ENCODE measurements at regions not wholly inside any gene's neighbourhood (a gene's known extent, or its start where the extent isn't known, plus 50 kb on each side); places are given as distances from the start of the nearest gene placed in this dataset.

DNA sequence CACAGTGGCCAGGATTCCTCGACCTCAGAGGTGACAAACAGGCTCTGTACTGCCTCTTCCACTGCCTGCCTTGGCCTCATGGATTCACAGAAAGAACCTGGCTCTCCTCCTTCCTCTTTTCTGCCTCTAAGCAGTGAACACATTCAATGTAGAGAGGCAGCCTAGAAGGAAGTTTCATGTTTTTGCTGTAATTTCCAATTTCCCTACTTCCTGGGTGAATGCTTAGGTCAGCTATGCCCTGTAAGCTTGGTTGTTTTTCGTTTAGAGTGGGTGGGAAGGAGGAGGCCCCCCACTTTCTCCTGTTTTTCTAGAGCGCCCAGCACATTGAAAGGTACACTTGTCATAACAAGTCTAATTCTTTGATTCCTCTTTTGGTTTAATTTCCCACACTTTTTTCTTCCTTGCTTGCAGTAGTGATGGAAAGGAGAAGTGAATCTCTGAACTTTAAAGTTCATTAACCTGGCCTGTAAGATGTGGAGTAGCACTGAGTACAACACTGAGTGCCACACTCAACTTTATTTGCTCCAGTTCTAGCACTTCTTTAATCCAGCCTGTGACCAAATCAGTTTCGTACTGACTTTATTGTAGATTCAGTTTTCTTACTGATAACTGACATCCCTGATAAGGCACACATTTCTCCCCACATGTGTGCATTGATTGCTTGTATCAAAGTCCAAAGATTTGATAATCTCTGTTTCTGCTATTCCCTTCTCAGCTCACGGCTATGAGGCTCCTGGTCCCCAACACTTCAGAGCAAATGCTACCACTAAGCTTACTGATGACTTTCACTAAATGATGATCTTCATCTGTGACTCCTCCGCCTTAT, 100.0 kb upstream of the MAN1A1 start (continued):
- TF ChIP-seq EP300 (IDR thresholded peaks at IDR 0.05; ENCODE audit: borderline replicate concordance in 1 of 2, low read depth in 1 of 2, low read length in 1 of 2) (no peak), FOSL2 (IDR thresholded peaks at IDR 0.05; ENCODE audit: borderline replicate concordance, low read depth) (no peak), FOXM1 (IDR thresholded peaks at IDR 0.05; ENCODE audit: low read depth) (no peak), SIN3A (IDR thresholded peaks at IDR 0.05; ENCODE audit: borderline replicate concordance, low read depth, low read length) (no peak), JUND (IDR thresholded peaks at IDR 0.05) (no peak), MXI1 (IDR thresholded peaks at IDR 0.05; ENCODE audit: low read depth, low read length) (no peak), ELF1 (IDR thresholded peaks at IDR 0.05) (no peak)

DNA sequence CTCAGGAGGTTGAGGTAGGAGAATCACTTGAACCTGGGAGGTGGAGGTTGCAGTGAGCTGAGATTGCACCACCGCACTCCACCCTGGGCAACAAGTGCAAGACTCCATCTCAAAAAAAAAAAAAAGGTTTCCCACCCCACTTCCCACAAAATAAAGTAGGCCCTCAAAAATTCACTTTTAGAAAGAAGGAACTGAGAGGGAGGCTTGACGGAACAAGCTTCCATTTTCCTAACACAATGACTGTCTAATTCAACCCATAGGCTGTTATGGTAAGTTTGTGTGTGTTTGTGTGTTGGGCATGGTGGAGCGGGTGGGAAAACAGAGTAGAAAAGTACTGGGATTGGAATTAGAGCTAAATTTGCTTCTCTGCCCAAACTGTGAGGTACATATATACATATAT, 98.4 kb upstream of the MAN1A1 start:
- Histone ChIP-seq H3K4me2 (no peak overlapping the region), H3K27me3 (ENCODE audit: insufficient read depth) (no peaks in the 10 kb centered on the region), H4K20me1 (ENCODE audit: insufficient read depth) (no peaks in the 10 kb centered on the region), H3K9me3 (no peaks in the 10 kb centered on the region), H3K4me3 (ENCODE audit: low read depth in 2 of 2, low read length in 1 of 2) (no peak overlapping the region), H3K79me2 (ENCODE audit: insufficient read depth) (no peaks in the 10 kb centered on the region), H3K27ac (ENCODE audit: low read depth in 2 of 2, low read length in 1 of 2) (no peak overlapping the region), H3F3A (replicated peaks; ENCODE audit: insufficient read depth) (peaks cover 4% of the 10 kb centered on the region), H2AFZ (ENCODE audit: low read depth) (no peak overlapping the region), H3K36me3 (replicated peaks in 1 of 2; ENCODE audit: control insufficient read depth in 1 of 2, insufficient read depth in 2 of 2, low read length in 1 of 2) (no peaks in the 10 kb centered on the region), H3K9me2 (no peaks in the 10 kb centered on the region), H3K9ac (no peak overlapping the region), H3K4me1 (ENCODE audit: control insufficient read depth in 1 of 2, insufficient read depth in 2 of 2, low read depth in 1 of 2, low read length in 1 of 2) (peaks cover 0 to 18% of the 10 kb centered on the region in 2 experiments; a peak in 2 of 4 replicates)
- DNase-seq: no peak
- 95% methylated on average over 3 of the region's 3 CpGs for WGBS (ENCODE audit: low lambda C conversion rate)
- ChIA-PET CTCF (interaction anchor here (1.3 kb wide), 1 partner anchor 291 kb away, joined by 3 read pairs; no protein-coding TSS in a partner anchor), POLR2A (no interaction called here)
- TF ChIP-seq EP300 (IDR thresholded peaks at IDR 0.05; ENCODE audit: borderline replicate concordance in 1 of 2, low read depth in 1 of 2, low read length in 1 of 2) (no peak), SIN3A (IDR thresholded peaks at IDR 0.05; ENCODE audit: borderline replicate concordance, low read depth, low read length) (no peak), SMC3 (IDR thresholded peaks at IDR 0.05; ENCODE audit: low read depth, low read length) (no peak), TAF1 (IDR thresholded peaks at IDR 0.05; ENCODE audit: borderline replicate concordance, low read depth, low read length) (no peak)
- TF ChIP-seq, protein P1, sequence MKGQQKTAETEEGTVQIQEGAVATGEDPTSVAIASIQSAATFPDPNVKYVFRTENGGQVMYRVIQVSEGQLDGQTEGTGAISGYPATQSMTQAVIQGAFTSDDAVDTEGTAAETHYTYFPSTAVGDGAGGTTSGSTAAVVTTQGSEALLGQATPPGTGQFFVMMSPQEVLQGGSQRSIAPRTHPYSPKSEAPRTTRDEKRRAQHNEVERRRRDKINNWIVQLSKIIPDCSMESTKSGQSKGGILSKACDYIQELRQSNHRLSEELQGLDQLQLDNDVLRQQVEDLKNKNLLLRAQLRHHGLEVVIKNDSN (IDR thresholded peaks at IDR 0.05; ENCODE audit: borderline replicate concordance, low read depth): no peak

DNA sequence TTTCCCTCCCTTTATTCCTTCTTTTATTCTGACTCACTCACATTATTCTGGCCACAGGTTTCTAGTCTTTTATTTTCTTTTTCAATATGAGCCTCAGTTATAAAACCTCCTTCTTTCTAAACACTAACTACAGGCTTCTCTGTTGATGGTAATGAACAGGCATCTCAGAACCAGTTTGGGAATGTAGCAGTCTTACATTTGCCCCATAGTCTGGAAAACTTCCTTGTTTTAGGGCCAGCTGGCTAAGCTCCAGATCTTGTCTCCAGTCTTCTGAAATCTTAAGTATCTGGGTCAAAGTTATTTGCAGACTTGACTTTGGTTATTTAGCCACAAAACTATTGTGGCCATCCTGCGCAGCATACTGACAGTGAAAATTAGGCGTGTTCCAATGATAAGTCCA, 97.0 kb upstream of the MAN1A1 start:
- Histone ChIP-seq H3K4me2 (peak overlapping the region; percentile 36; the same call in 1 of the 2 replicates), H3K9me3 (no peaks in the 10 kb centered on the region), H3K9me2 (no peaks in the 10 kb centered on the region), H3K4me1 (ENCODE audit: control insufficient read depth in 1 of 2, insufficient read depth in 2 of 2, low read depth in 1 of 2, low read length in 1 of 2) (peaks cover 0 to 18% of the 10 kb centered on the region in 2 experiments; a peak in 2 of 4 replicates), H3K27ac (ENCODE audit: low read depth in 2 of 2, low read length in 1 of 2) (peak overlapping the region; percentile 68 to 69; a peak in 3 of 4 replicates), H3K27me3 (ENCODE audit: insufficient read depth) (no peaks in the 10 kb centered on the region), H3K9ac (peak overlapping the region; percentile 29; the same call in 1 of the 2 replicates), H3F3A (replicated peaks; ENCODE audit: insufficient read depth) (peaks cover 4% of the 10 kb centered on the region), H4K20me1 (ENCODE audit: insufficient read depth) (no peaks in the 10 kb centered on the region), H3K4me3 (ENCODE audit: low read depth in 2 of 2, low read length in 1 of 2) (no peak overlapping the region), H3K79me2 (ENCODE audit: insufficient read depth) (no peaks in the 10 kb centered on the region), H3K36me3 (replicated peaks in 1 of 2; ENCODE audit: control insufficient read depth in 1 of 2, insufficient read depth in 2 of 2, low read length in 1 of 2) (no peaks in the 10 kb centered on the region), H2AFZ (ENCODE audit: low read depth) (peak overlapping the region; percentile 86)
- 80% methylated on average over 2 of the region's 2 CpGs for WGBS (ENCODE audit: low lambda C conversion rate)
- CTCF ChIA-PET: interaction anchor here (1.1 kb wide), 1 partner anchor 26 kb away, joined by 3 read pairs; no protein-coding TSS in a partner anchor
- POLR2A ChIA-PET: no interaction called here
- no peak for DNase-seq
- TF ChIP-seq RXRA (IDR thresholded peaks at IDR 0.05; ENCODE audit: borderline replicate concordance, low read depth): peak; percentile 43; the same call in 1 of the 2 replicates
- TF ChIP-seq EZH2phosphoT487 (IDR thresholded peaks at IDR 0.05; ENCODE audit: borderline replicate concordance, low read depth): no peak
- TF ChIP-seq, protein P2, sequence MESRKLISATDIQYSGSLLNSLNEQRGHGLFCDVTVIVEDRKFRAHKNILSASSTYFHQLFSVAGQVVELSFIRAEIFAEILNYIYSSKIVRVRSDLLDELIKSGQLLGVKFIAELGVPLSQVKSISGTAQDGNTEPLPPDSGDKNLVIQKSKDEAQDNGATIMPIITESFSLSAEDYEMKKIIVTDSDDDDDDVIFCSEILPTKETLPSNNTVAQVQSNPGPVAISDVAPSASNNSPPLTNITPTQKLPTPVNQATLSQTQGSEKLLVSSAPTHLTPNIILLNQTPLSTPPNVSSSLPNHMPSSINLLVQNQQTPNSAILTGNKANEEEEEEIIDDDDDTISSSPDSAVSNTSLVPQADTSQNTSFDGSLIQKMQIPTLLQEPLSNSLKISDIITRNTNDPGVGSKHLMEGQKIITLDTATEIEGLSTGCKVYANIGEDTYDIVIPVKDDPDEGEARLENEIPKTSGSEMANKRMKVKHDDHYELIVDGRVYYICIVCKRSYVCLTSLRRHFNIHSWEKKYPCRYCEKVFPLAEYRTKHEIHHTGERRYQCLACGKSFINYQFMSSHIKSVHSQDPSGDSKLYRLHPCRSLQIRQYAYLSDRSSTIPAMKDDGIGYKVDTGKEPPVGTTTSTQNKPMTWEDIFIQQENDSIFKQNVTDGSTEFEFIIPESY (IDR thresholded peaks at IDR 0.05; ENCODE audit: borderline replicate concordance, low read depth): no peak
- no peak for TF ChIP-seq YY1 (IDR thresholded peaks at IDR 0.05; ENCODE audit: low read depth)
- TF ChIP-seq TAF1 (IDR thresholded peaks at IDR 0.05; ENCODE audit: borderline replicate concordance, low read depth, low read length): no peak
- TF ChIP-seq EP300 (IDR thresholded peaks at IDR 0.05; ENCODE audit: borderline replicate concordance in 1 of 2, low read depth in 1 of 2, low read length in 1 of 2): no peak
- no peak for TF ChIP-seq MXI1 (IDR thresholded peaks at IDR 0.05; ENCODE audit: low read depth, low read length)
- TF ChIP-seq FOXM1 (IDR thresholded peaks at IDR 0.05; ENCODE audit: low read depth): no peak
- TF ChIP-seq, protein P3, sequence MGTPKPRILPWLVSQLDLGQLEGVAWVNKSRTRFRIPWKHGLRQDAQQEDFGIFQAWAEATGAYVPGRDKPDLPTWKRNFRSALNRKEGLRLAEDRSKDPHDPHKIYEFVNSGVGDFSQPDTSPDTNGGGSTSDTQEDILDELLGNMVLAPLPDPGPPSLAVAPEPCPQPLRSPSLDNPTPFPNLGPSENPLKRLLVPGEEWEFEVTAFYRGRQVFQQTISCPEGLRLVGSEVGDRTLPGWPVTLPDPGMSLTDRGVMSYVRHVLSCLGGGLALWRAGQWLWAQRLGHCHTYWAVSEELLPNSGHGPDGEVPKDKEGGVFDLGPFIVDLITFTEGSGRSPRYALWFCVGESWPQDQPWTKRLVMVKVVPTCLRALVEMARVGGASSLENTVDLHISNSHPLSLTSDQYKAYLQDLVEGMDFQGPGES (IDR thresholded peaks at IDR 0.05; ENCODE audit: low read depth, low read length): no peak
- TF ChIP-seq GATA2 (CRISPR knock-in tag; IDR thresholded peaks at IDR 0.05): no peak
- TF ChIP-seq, protein P4, sequence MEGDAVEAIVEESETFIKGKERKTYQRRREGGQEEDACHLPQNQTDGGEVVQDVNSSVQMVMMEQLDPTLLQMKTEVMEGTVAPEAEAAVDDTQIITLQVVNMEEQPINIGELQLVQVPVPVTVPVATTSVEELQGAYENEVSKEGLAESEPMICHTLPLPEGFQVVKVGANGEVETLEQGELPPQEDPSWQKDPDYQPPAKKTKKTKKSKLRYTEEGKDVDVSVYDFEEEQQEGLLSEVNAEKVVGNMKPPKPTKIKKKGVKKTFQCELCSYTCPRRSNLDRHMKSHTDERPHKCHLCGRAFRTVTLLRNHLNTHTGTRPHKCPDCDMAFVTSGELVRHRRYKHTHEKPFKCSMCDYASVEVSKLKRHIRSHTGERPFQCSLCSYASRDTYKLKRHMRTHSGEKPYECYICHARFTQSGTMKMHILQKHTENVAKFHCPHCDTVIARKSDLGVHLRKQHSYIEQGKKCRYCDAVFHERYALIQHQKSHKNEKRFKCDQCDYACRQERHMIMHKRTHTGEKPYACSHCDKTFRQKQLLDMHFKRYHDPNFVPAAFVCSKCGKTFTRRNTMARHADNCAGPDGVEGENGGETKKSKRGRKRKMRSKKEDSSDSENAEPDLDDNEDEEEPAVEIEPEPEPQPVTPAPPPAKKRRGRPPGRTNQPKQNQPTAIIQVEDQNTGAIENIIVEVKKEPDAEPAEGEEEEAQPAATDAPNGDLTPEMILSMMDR (IDR thresholded peaks at IDR 0.05): no peak
- no peak for TF ChIP-seq CHD2 (IDR thresholded peaks at IDR 0.05; ENCODE audit: low read length, partially characterized antibody)
